IMR-90 (cell line): ENCODE measurements at regions not wholly inside any gene's neighbourhood (a gene's known extent, or its start where the extent isn't known, plus 50 kb on each side); places are given as distances from the start of the nearest gene placed in this dataset.
"Not testable (repeated sequence)": the region's sequence is repeated elsewhere in the genome, so short reads cannot be mapped to it uniquely, and the experiment has no call there.

Experiments
- ATAC-seq: fragments of 200-7000 bp; cut with Tn5 transposase; 2 replicates; pipeline ENCODE4 v1.9.1; 2020; ENCODE audit warnings: low read depth, mild to moderate bottlenecking, moderate library complexity
- BruUV-seq: library from RNA; stranded (reverse); fragments of 400-500 nt; replicated peaks from 2 replicates; lab custom pipeline; 2021; lab: Mats Ljungman, UMichigan
- CTCF ChIA-PET: fragments of 300-600 bp; formaldehyde crosslinking; extraction: SDS; loops from one replicate; lab custom pipeline; 2021; ENCODE audit warnings: antibody characterized with exemption; lab: Yijun Ruan, JAX
- POLR2A ChIA-PET: fragments of 300-600 bp; sonication (Branson Sonifier 250); formaldehyde crosslinking; loops from one replicate; lab custom pipeline; 2022; ENCODE audit warnings: antibody characterized with exemption; ENCODE audit not compliant: unreplicated experiment; lab: Charles Lee
- DNase-seq: peaks from one replicate; pipeline ENCODE4 v3.0.0; 2013
- H2AFZ ChIP-seq: replicated peaks from 2 replicates; pipeline ENCODE3; 2013; ENCODE audit warnings: low read length, mild to moderate bottlenecking; ENCODE audit not compliant: poor library complexity
- H2AK5ac ChIP-seq: 2 replicates; pipeline ENCODE4 v1.6.1; 2013; ENCODE audit warnings: low read depth, low read length, inconsistent platforms
- H2AK9ac ChIP-seq: replicated peaks from 2 replicates; pipeline ENCODE3; 2013; ENCODE audit warnings: mild to moderate bottlenecking, low read depth, low read length, moderate library complexity; ENCODE audit not compliant: poor library complexity
- H2BK120ac ChIP-seq: 2 replicates; pipeline ENCODE4 v1.6.1; 2013; ENCODE audit warnings: low read depth, low read length, inconsistent platforms
- H2BK15ac ChIP-seq: 3 replicates; pipeline ENCODE4 v1.6.1; 2013; ENCODE audit warnings: low read depth, low read length, inconsistent platforms
- H2BK20ac ChIP-seq: 2 replicates; pipeline ENCODE4 v1.6.1; 2013; ENCODE audit warnings: low read depth, mild to moderate bottlenecking, inconsistent platforms, low read length, moderate library complexity
- H2BK5ac ChIP-seq: 2 replicates; pipeline ENCODE4 v1.6.1; 2013; ENCODE audit warnings: mild to moderate bottlenecking, low read depth, low read length, inconsistent platforms; ENCODE audit not compliant: poor library complexity, severe bottlenecking
- H3K14ac ChIP-seq: replicated peaks from 2 replicates; pipeline ENCODE4 v1.6.1; 2013; ENCODE audit warnings: low read depth, low read length, inconsistent platforms
- H3K18ac ChIP-seq: 2 replicates; pipeline ENCODE4 v1.6.1; 2013; ENCODE audit warnings: low read depth, low read length, control low read depth
- H3K23ac ChIP-seq: 2 replicates; pipeline ENCODE4 v1.6.1; 2013; ENCODE audit warnings: low read depth, low read length, inconsistent platforms
- H3K27ac ChIP-seq: 2 replicates; pipeline ENCODE4 v1.5.1; 2013; ENCODE audit warnings: mild to moderate bottlenecking, control low read depth, low read length; ENCODE audit not compliant: insufficient read depth
- H3K27me3 ChIP-seq: 2 replicates; pipeline ENCODE4 v1.6.1; 2013; ENCODE audit warnings: low read length; ENCODE audit not compliant: control insufficient read depth, insufficient read depth
- H3K36me3 ChIP-seq: 2 replicates; pipeline ENCODE4 v1.6.1; 2013; ENCODE audit warnings: low read length, mixed read lengths; ENCODE audit not compliant: control insufficient read depth, insufficient read depth
- H3K4ac ChIP-seq: 2 replicates; pipeline ENCODE4 v1.6.1; 2013; ENCODE audit warnings: low read depth, low read length, inconsistent platforms
- H3K4me1 ChIP-seq: 2 replicates; pipeline ENCODE4 v1.6.1; 2013; ENCODE audit warnings: low read length, mixed read lengths; ENCODE audit not compliant: control insufficient read depth, insufficient read depth
- H3K4me2 ChIP-seq: 2 replicates; pipeline ENCODE4 v1.6.1; 2013; ENCODE audit warnings: low read depth, mild to moderate bottlenecking, control low read depth, low read length, moderate library complexity
- H3K4me3 ChIP-seq: 2 replicates; pipeline ENCODE4 v1.5.1; 2013; ENCODE audit warnings: low read depth, mild to moderate bottlenecking, control low read depth, low read length, moderate library complexity; ENCODE audit not compliant: insufficient read depth
- H3K56ac ChIP-seq: 2 replicates; pipeline ENCODE4 v1.6.1; 2013; ENCODE audit warnings: low read length, inconsistent platforms; ENCODE audit not compliant: insufficient read depth; ENCODE audit errors: extremely low read depth
- H3K79me1 ChIP-seq, 2 experiments: 2 replicates each; pipeline ENCODE4 v1.6.1; 2013; ENCODE audit warnings: low read length in 2 of 2, inconsistent platforms in 1 of 2, low read depth in 1 of 2
- H3K9ac ChIP-seq: 2 replicates; pipeline ENCODE4 v1.6.1; 2013; ENCODE audit warnings: low read depth, low read length, control low read depth
- H3K9me1 ChIP-seq: 2 replicates; pipeline ENCODE4 v1.6.1; 2013; ENCODE audit warnings: low read length, inconsistent platforms; ENCODE audit not compliant: insufficient read depth
- H3K9me3 ChIP-seq: 2 replicates; pipeline ENCODE4 v1.6.1; 2013; ENCODE audit warnings: low read length; ENCODE audit not compliant: control insufficient read depth, insufficient read depth
- H4K20me1 ChIP-seq: 2 replicates; pipeline ENCODE4 v1.6.1; 2013; ENCODE audit warnings: low read length, inconsistent platforms; ENCODE audit not compliant: insufficient read depth
- H4K5ac ChIP-seq: 2 replicates; pipeline ENCODE4 v1.6.1; 2013; ENCODE audit warnings: mild to moderate bottlenecking, low read depth, low read length, control low read depth
- H4K8ac ChIP-seq, 2 experiments: 2 replicates each; pipeline ENCODE4 v1.6.1; 2013; ENCODE audit warnings: low read depth in 2 of 2, low read length in 2 of 2, control low read depth in 1 of 2, inconsistent platforms in 1 of 2
- H4K91ac ChIP-seq: 2 replicates; pipeline ENCODE4 v1.6.1; 2013; ENCODE audit warnings: low read depth, low read length, inconsistent platforms; ENCODE audit not compliant: insufficient read depth
- WGBS, 2 experiments: methylation state at CpG; one replicate each; pipeline versions ENCODE4 v1.1.5 to v1.1.7; 2013; ENCODE audit warnings: missing lambda C conversion rate in 2 of 2; ENCODE audit not compliant: insufficient read length in 1 of 2; ENCODE audit errors: extremely low coverage in 2 of 2; 5-methylcytosine and 5-hydroxymethylcytosine counted together
- dilution Hi-C: fragments of 300-500 bp; cut with HindIII; formaldehyde crosslinking; loops from one replicate; pipeline ENCODE4 v1.14.3; 2018; ENCODE audit warnings: low sequenced_read_pairs; ENCODE audit not compliant: unreplicated experiment
- in situ Hi-C: fragments of 300-500 bp; cut with MboI; formaldehyde crosslinking; loops from 3 replicates; pipeline ENCODE4 v1.14.3; 2019; ENCODE audit warnings: low sequenced_read_pairs, inconsistent platforms, mixed read lengths
- intact Hi-C: fragments of 100-400 bp; cut with micrococcal nuclease; formaldehyde crosslinking; loops from 2 replicates; pipeline ENCODE4 v1.10.0; 2022

DNA sequence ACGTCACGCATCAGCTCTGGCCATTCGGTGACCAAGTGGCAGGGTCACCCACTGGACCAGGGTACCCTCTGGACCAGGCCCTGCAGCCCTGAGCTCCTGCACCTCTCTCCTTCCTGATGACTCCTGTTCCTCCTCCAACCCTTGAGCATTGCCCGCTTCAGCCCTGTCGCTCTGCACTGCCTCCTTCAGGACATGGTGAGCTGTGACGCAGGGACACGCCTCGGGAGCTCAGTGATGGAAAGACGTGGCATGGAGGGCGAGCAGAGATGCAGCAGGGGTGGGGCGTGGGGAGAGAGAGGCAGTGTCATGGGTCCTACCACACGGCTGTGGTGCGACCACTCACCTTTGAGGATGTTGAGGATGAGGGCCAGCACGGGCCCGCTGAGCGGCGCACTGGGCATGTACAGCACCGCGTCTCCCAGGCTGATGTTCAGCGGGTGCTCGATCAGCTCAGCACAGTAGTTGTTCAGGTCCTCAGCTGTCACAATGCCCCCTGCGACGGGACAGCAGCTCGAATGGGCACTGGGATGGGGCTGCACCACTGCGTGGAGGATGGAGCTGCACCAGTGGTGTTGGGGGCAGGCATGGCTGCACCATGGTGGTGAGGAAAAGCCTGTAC, 922.7 kb downstream of the TUBA3C start:
- H2BK120ac ChIP-seq, H3K4me1 ChIP-seq, H3K23ac ChIP-seq, intact Hi-C loops, dilution Hi-C loops, H3K9ac ChIP-seq, H4K91ac ChIP-seq, H3K18ac ChIP-seq, H3K4ac ChIP-seq, H3K79me1 ChIP-seq, H3K4me2 ChIP-seq, H3K9me1 ChIP-seq, H2BK15ac ChIP-seq, H4K5ac ChIP-seq, H3K27me3 ChIP-seq, H3K4me3 ChIP-seq, CTCF ChIA-PET, H3K9me3 ChIP-seq, H2AK9ac ChIP-seq, H4K20me1 ChIP-seq, H3K27ac ChIP-seq, H2BK5ac ChIP-seq, BruUV-seq, H2AK5ac ChIP-seq, H3K36me3 ChIP-seq, H2AFZ ChIP-seq, H3K56ac ChIP-seq, H2BK20ac ChIP-seq, H4K8ac ChIP-seq, H3K14ac ChIP-seq, POLR2A ChIA-PET, DNase-seq, ATAC-seq, in situ Hi-C loops: not testable (repeated sequence)
- WGBS, 2 experiments = no CpG with 5 or more reads among the region's 25 CpGs

DNA sequence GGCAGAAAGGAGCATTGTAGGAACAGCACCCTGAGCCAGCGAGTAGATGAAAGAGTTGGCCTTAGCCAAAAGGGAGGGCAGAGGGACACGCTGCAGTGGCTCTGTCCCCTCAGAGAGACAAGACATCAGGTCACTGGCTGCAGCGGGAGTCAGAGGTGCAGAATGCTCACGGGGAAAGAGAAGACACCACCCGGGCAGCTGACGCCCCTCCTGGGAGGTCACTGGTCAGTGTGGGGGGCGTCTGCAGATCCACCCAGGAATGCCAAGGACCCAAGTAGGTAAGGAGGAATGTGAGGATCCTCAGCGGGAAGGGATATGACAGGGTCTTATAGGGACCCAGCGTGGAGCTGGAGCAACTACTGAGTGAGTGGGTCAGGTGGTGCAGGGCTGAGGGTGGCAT, 923.9 kb downstream of the TUBA3C start:
- H3K79me1 ChIP-seq, dilution Hi-C loops, H3K27me3 ChIP-seq, H3K4ac ChIP-seq, H3K27ac ChIP-seq, H3K56ac ChIP-seq, H3K4me1 ChIP-seq, ATAC-seq, H3K9ac ChIP-seq, intact Hi-C loops, H4K91ac ChIP-seq, H2BK5ac ChIP-seq, H2AK9ac ChIP-seq, H3K4me2 ChIP-seq, BruUV-seq, POLR2A ChIA-PET, H2BK20ac ChIP-seq, H3K14ac ChIP-seq, H3K9me1 ChIP-seq, H3K36me3 ChIP-seq, H4K8ac ChIP-seq, H2AFZ ChIP-seq, in situ Hi-C loops, CTCF ChIA-PET, H4K5ac ChIP-seq, H3K4me3 ChIP-seq, H2BK120ac ChIP-seq, H3K23ac ChIP-seq, H2BK15ac ChIP-seq, H3K18ac ChIP-seq, H4K20me1 ChIP-seq, H2AK5ac ChIP-seq, H3K9me3 ChIP-seq, DNase-seq: not testable (repeated sequence)
- WGBS, 2 experiments = no CpG with 5 or more reads among the region's 9 CpGs
